ENCODE measurements at regions not wholly inside any gene's neighbourhood (a gene's known extent, or its start where the extent isn't known, plus 50 kb on each side); places are given as distances from the start of the nearest gene placed in this dataset.

DNA sequence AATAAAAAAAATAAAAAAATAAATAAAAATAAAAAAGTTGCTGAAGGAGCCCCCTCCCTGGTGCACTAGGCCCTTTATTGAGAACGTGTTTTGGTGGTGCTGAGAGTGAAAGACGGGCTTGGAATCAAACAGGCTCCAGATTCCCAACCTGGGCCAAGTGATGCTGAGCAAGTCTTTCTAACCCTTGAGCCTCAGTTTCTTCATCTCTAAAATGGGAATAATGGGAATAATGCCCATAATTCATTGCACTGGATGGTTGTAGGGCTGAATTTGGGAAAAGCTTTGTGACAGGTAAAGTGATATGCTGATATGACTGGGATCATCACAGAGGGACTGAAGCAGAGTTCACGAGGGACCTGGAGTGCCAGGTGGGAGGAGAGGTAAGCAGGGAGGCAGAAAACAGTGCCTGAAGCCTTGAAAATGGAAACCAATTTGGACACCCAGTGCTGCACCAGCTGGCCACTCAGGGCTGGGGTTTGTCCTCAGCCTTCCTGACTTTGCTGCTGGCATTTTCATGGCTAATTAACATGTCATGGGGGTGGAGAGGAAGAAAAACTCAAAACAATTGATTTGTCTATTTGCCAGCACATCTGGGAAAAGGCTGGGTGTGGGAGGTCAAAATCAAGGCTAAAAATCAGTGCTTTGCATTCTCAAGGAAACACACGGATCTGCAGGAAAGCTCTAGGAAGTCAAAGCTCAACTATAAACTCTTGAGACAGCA lies 241.3 kb downstream of the LOXHD1 start:
- H2AFZ ChIP-seq (ENCODE audit: low read depth, low read length): no peak overlapping the region
- peaks cover 48% of the 10 kb centered on the region for H3K4me1 ChIP-seq (ENCODE audit: low read length)
- no peak for TF ChIP-seq EZH2phosphoT487 (IDR thresholded peaks at IDR 0.05; ENCODE audit: low read depth)
- TF ChIP-seq, protein P1, sequence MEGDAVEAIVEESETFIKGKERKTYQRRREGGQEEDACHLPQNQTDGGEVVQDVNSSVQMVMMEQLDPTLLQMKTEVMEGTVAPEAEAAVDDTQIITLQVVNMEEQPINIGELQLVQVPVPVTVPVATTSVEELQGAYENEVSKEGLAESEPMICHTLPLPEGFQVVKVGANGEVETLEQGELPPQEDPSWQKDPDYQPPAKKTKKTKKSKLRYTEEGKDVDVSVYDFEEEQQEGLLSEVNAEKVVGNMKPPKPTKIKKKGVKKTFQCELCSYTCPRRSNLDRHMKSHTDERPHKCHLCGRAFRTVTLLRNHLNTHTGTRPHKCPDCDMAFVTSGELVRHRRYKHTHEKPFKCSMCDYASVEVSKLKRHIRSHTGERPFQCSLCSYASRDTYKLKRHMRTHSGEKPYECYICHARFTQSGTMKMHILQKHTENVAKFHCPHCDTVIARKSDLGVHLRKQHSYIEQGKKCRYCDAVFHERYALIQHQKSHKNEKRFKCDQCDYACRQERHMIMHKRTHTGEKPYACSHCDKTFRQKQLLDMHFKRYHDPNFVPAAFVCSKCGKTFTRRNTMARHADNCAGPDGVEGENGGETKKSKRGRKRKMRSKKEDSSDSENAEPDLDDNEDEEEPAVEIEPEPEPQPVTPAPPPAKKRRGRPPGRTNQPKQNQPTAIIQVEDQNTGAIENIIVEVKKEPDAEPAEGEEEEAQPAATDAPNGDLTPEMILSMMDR (IDR thresholded peaks at IDR 0.05; ENCODE audit: low read depth, low read length): no peak
- H3K36me3 ChIP-seq (replicated peaks; ENCODE audit: low read depth, low read length): no peaks in the 10 kb centered on the region
- no peaks in the 10 kb centered on the region for H3K79me2 ChIP-seq (ENCODE audit: low read length)
- H3K9me3 ChIP-seq (ENCODE audit: insufficient read depth, low read length): no peaks in the 10 kb centered on the region
- no peak overlapping the region for H3K4me3 ChIP-seq (ENCODE audit: low read length)
- H3K27ac ChIP-seq (ENCODE audit: low read length): no peak overlapping the region
- H4K20me1 ChIP-seq (ENCODE audit: insufficient read depth, low read length): no peaks in the 10 kb centered on the region
- H3K4me2 ChIP-seq (ENCODE audit: low read length): no peak overlapping the region
- no peaks in the 10 kb centered on the region for H3K27me3 ChIP-seq (ENCODE audit: low read depth, low read length)
- H3K9ac ChIP-seq (ENCODE audit: low read length): no peak overlapping the region

DNA sequence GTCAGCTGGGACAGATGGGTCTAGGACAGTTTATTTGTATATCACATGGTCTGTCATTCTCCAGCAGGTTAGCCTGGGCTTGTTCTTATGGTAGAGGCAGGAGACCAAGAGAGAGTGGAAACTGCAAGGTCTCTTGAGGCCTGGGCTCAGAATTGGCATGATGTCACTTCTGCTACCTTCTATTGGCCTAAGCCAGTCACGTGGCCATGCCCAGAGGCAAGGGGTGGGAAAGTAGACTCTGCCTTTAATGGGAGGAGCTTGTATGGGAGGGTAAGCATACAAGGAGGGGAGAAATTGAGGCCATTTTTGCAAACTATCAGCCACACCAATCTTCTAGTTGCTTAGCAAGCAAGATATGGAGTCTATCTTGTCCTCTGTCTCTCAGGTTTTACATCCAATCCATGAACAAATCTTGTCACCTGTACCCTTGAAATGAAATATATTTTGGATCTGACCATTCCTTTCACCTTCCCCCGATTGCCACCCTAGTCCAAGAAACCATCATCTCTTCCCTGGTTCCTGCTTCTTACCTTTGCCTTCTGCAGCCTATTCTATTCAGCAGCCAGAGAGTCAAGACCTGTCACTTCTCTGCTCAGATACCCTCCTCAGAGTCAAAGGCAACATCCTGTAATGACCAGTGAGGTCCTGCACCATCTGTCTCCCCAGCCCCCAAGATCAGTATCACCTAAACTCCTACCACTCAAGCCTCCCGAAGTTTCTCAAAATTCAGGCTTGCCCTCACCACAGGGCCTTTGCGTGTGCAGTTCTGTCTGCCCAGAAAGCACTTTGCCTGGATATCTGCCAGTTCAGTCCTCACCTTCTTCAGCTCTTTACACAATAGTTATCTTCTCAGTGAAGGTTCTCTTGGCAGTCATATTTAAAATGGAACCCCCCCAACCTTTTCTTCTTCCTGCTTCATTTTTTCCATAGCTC lies 240.0 kb downstream of the LOXHD1 start:
- H3K9ac ChIP-seq (ENCODE audit: low read length): no peak overlapping the region
- H3K79me2 ChIP-seq (ENCODE audit: low read length): no peaks in the 10 kb centered on the region
- H3K36me3 ChIP-seq (replicated peaks; ENCODE audit: low read depth, low read length): no peaks in the 10 kb centered on the region
- no peak overlapping the region for H3K27ac ChIP-seq (ENCODE audit: low read length)
- H2AFZ ChIP-seq (ENCODE audit: low read depth, low read length): no peak overlapping the region; the same call in 1 of the 2 replicates
- no peaks in the 10 kb centered on the region for H4K20me1 ChIP-seq (ENCODE audit: insufficient read depth, low read length)
- H3K9me3 ChIP-seq (ENCODE audit: insufficient read depth, low read length): no peaks in the 10 kb centered on the region
- H3K4me1 ChIP-seq (ENCODE audit: low read length): peaks cover 42% of the 10 kb centered on the region
- no peaks in the 10 kb centered on the region for H3K27me3 ChIP-seq (ENCODE audit: low read depth, low read length)
- no peak overlapping the region for H3K4me2 ChIP-seq (ENCODE audit: low read length)
- TF ChIP-seq, protein P1 (IDR thresholded peaks at IDR 0.05; ENCODE audit: low read depth, low read length): no peak
- no peak for TF ChIP-seq EZH2phosphoT487 (IDR thresholded peaks at IDR 0.05; ENCODE audit: low read depth)
- no peak overlapping the region for H3K4me3 ChIP-seq (ENCODE audit: low read length)

DNA sequence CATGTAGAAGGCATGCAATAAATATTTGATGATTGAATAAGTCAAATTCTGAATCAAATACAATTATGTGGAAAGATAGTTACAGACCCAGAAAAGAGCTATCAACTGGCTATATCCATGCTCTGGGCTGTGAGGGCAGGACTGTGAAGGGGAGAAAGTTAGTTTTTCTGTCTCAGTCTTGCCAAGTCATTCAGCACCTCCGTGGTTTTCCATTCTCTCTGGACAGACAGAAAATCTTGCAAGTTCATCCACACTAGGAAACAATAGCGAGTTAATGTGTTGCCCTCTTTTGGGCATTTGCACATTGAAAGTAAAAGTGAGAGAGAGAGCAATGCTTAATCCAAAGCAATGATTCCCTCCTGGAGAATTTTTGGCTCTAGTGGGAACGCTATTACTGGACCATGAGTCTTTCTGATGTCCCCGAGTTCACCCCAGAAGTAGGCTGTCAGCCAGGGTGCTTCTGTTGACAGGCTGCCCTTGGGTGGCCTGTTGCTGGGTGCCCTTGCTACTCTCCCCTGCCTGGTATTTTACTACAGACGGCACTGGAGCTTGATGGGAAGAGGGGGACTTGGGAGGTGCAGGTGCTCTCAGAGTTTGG lies 238.3 kb downstream of the LOXHD1 start:
- H3K27ac ChIP-seq (ENCODE audit: low read length): peak overlapping the region; percentile 26
- H3K4me2 ChIP-seq (ENCODE audit: low read length): peak overlapping the region; percentile 47
- no peaks in the 10 kb centered on the region for H3K79me2 ChIP-seq (ENCODE audit: low read length)
- H4K20me1 ChIP-seq (ENCODE audit: insufficient read depth, low read length): no peaks in the 10 kb centered on the region
- H3K27me3 ChIP-seq (ENCODE audit: low read depth, low read length): no peaks in the 10 kb centered on the region
- TF ChIP-seq, protein P1 (IDR thresholded peaks at IDR 0.05; ENCODE audit: low read depth, low read length): no peak
- no peak for TF ChIP-seq EZH2phosphoT487 (IDR thresholded peaks at IDR 0.05; ENCODE audit: low read depth)
- peak overlapping the region; percentile 2 for H3K4me3 ChIP-seq (ENCODE audit: low read length)
- H3K36me3 ChIP-seq (replicated peaks; ENCODE audit: low read depth, low read length): no peaks in the 10 kb centered on the region
- H2AFZ ChIP-seq (ENCODE audit: low read depth, low read length): peak overlapping the region; percentile 71
- peaks cover 48% of the 10 kb centered on the region for H3K4me1 ChIP-seq (ENCODE audit: low read length)
- H3K9ac ChIP-seq (ENCODE audit: low read length): peak overlapping the region; percentile 20; the same call in 1 of the 2 replicates
- no peaks in the 10 kb centered on the region for H3K9me3 ChIP-seq (ENCODE audit: insufficient read depth, low read length)

Measured in OCI-LY3 (cell line).